IPS DF 6.9 (cell line): ENCODE measurements at regions not wholly inside any gene's neighbourhood (a gene's known extent, or its start where the extent isn't known, plus 50 kb on each side); places are given as distances from the start of the nearest gene placed in this dataset.

Experiments used
- DNase-seq: peaks from one replicate; pipeline ENCODE4 v3.0.0-alpha.2; 2013; ENCODE audit warnings: low read depth, low spot score
- H3K27ac ChIP-seq: one replicate; pipeline ENCODE4 v1.5.1; 2013; ENCODE audit warnings: low read length, control low read depth
- H3K27me3 ChIP-seq: 2 replicates; pipeline ENCODE4 v1.6.1; 2013; ENCODE audit warnings: mild to moderate bottlenecking, low read length; ENCODE audit not compliant: control insufficient read depth, insufficient read depth
- H3K36me3 ChIP-seq: 2 replicates; pipeline ENCODE4 v1.6.1; 2013; ENCODE audit warnings: low read length; ENCODE audit not compliant: control insufficient read depth, insufficient read depth
- H3K4me1 ChIP-seq: 2 replicates; pipeline ENCODE4 v1.6.1; 2013; ENCODE audit warnings: low read length; ENCODE audit not compliant: control insufficient read depth, insufficient read depth
- H3K4me3 ChIP-seq: 2 replicates; pipeline ENCODE4 v1.5.1; 2013; ENCODE audit warnings: mild to moderate bottlenecking, low read length
- H3K9me3 ChIP-seq: 2 replicates; pipeline ENCODE4 v1.6.1; 2013; ENCODE audit warnings: low read length, inconsistent platforms; ENCODE audit not compliant: control insufficient read depth, insufficient read depth
- WGBS: extraction: QIAGEN DNeasy Blood & Tissue Kit; methylation state at CpG from one replicate; pipeline ENCODE4 v1.1.7; 2013; ENCODE audit warnings: mixed read lengths, missing lambda C conversion rate; ENCODE audit not compliant: insufficient read length, insufficient coverage; 5-methylcytosine and 5-hydroxymethylcytosine counted together

GRCh38 chr1:38257374-38257773, 210.8 kb upstream of the POU3F1 start:
- peaks cover 1% of the 10 kb centered on the region; the same call in 1 of the 2 replicates for H3K4me1 ChIP-seq
- no peaks in the 10 kb centered on the region for H3K27me3 ChIP-seq
- H3K4me3 ChIP-seq: no peak overlapping the region
- WGBS: no CpG with 5 or more reads among the region's 6 CpGs
- no peaks in the 10 kb centered on the region for H3K36me3 ChIP-seq
- H3K27ac ChIP-seq: no peak overlapping the region
- no peaks in the 10 kb centered on the region for H3K9me3 ChIP-seq
- no peak for DNase-seq

- Histone ChIP-seq H3K27me3 (no peaks in the 10 kb centered on the region), H3K4me1 (peaks cover 1% of the 10 kb centered on the region; the same call in 1 of the 2 replicates), H3K36me3 (no peaks in the 10 kb centered on the region), H3K27ac (no peak overlapping the region), H3K4me3 (no peak overlapping the region), H3K9me3 (no peaks in the 10 kb centered on the region)
- no peak for DNase-seq
- WGBS: no CpG with 5 or more reads among the region's 9 CpGs
Measured at GRCh38 chr1:38256072-38256471, 209.5 kb upstream of the POU3F1 start.

GRCh38 chr1:38253314-38253713, 206.7 kb upstream of the POU3F1 start:
- DNase-seq: no peak
- no peaks in the 10 kb centered on the region for H3K27me3 ChIP-seq
- no CpG with 5 or more reads among the region's 2 CpGs for WGBS

GRCh38 chr1:38250356-38250755, 203.8 kb upstream of the POU3F1 start:
- Histone ChIP-seq H3K27me3 (no peaks in the 10 kb centered on the region), H3K4me3 (no peak overlapping the region), H3K9me3 (no peaks in the 10 kb centered on the region), H3K4me1 (peaks cover 3% of the 10 kb centered on the region; the same call in 1 of the 2 replicates), H3K27ac (no peak overlapping the region), H3K36me3 (no peaks in the 10 kb centered on the region)
- WGBS: no CpG with 5 or more reads among the region's 3 CpGs
- no peak for DNase-seq

More at GRCh38 chr1:38253314-38253713, 206.7 kb upstream of the POU3F1 start:
- Histone ChIP-seq H3K36me3 (no peaks in the 10 kb centered on the region), H3K27ac (no peak overlapping the region), H3K4me3 (no peak overlapping the region), H3K4me1 (peaks cover 1% of the 10 kb centered on the region; the same call in 1 of the 2 replicates), H3K9me3 (no peaks in the 10 kb centered on the region)

- Histone ChIP-seq H3K27ac (no peak overlapping the region), H3K4me1 (peaks cover 7% of the 10 kb centered on the region; the same call in 1 of the 2 replicates), H3K36me3 (no peaks in the 10 kb centered on the region), H3K9me3 (no peaks in the 10 kb centered on the region), H3K4me3 (no peak overlapping the region), H3K27me3 (no peaks in the 10 kb centered on the region)
- DNase-seq: no peak
- WGBS: no CpG with 5 or more reads among the region's 7 CpGs
Measured at GRCh38 chr1:38249001-38249400, 202.4 kb upstream of the POU3F1 start.

- WGBS: no CpG with 5 or more reads among the region's 24 CpGs
- no peak overlapping the region for H3K27ac ChIP-seq
Measured at GRCh38 chr1:38246955-38247952, 200.7 kb upstream of the POU3F1 start.

GRCh38 chr1:38244218-38244845, 197.7 kb upstream of the POU3F1 start:
- H3K4me3 ChIP-seq: no peak overlapping the region
- peaks cover 11% of the 10 kb centered on the region; the same call in 1 of the 2 replicates for H3K4me1 ChIP-seq
- no peaks in the 10 kb centered on the region for H3K27me3 ChIP-seq
- H3K27ac ChIP-seq: no peak overlapping the region
- WGBS: no CpG with 5 or more reads among the region's 14 CpGs
- DNase-seq: peak; percentile 50
- no peaks in the 10 kb centered on the region for H3K36me3 ChIP-seq
- H3K9me3 ChIP-seq: no peaks in the 10 kb centered on the region

More at GRCh38 chr1:38246955-38247952, 200.7 kb upstream of the POU3F1 start:
- H3K9me3 ChIP-seq: no peaks in the 10 kb centered on the region
- H3K4me3 ChIP-seq: no peak overlapping the region
- H3K4me1 ChIP-seq: peaks cover 11% of the 10 kb centered on the region; the same call in 1 of the 2 replicates
- no peak for DNase-seq
- H3K27me3 ChIP-seq: no peaks in the 10 kb centered on the region
- H3K36me3 ChIP-seq: no peaks in the 10 kb centered on the region

- no peak overlapping the region for H3K27ac ChIP-seq
- no CpG with 5 or more reads among the region's 6 CpGs for WGBS
- H3K4me1 ChIP-seq: peaks cover 11% of the 10 kb centered on the region; the same call in 1 of the 2 replicates
- no peaks in the 10 kb centered on the region for H3K36me3 ChIP-seq
- no peaks in the 10 kb centered on the region for H3K27me3 ChIP-seq
- no peak overlapping the region for H3K4me3 ChIP-seq
- no peaks in the 10 kb centered on the region for H3K9me3 ChIP-seq
- DNase-seq: no peak
Measured at GRCh38 chr1:38243106-38243505, 196.5 kb upstream of the POU3F1 start.

- H3K36me3 ChIP-seq: no peaks in the 10 kb centered on the region
- no CpG with 5 or more reads among the region's 5 CpGs for WGBS
- no peak for DNase-seq
- no peak overlapping the region for H3K4me3 ChIP-seq
- H3K4me1 ChIP-seq: peaks cover 11% of the 10 kb centered on the region; the same call in 1 of the 2 replicates
- H3K27me3 ChIP-seq: no peaks in the 10 kb centered on the region
- H3K27ac ChIP-seq: no peak overlapping the region
- no peaks in the 10 kb centered on the region for H3K9me3 ChIP-seq
Measured at GRCh38 chr1:38242506-38242905, 195.9 kb upstream of the POU3F1 start.

- Histone ChIP-seq H3K27me3 (no peaks in the 10 kb centered on the region), H3K4me1 (peaks cover 8% of the 10 kb centered on the region; the same call in 1 of the 2 replicates), H3K9me3 (no peaks in the 10 kb centered on the region), H3K4me3 (no peak overlapping the region), H3K27ac (no peak overlapping the region), H3K36me3 (no peaks in the 10 kb centered on the region)
- no peak for DNase-seq
- no CpG with 5 or more reads among the region's 6 CpGs for WGBS
Measured at GRCh38 chr1:38241594-38242334, 195.2 kb upstream of the POU3F1 start.
